Heart left ventricle (tissue), 16 donors: ENCODE measurements at regions not wholly inside any gene's neighbourhood (a gene's known extent, or its start where the extent isn't known, plus 50 kb on each side); places are given as distances from the start of the nearest gene placed in this dataset.
A peak's percentile ranks its signal among the peaks of the same experiment; 100 is the strongest.

Experiments used
- ATAC-seq, 4 donors: fragments of 200-7000 bp; cut with Tn5 transposase; one replicate each; pipeline ENCODE4 v1.9.1; 2020 to 2022; ENCODE audit warnings: moderate library complexity in 4 of 4, mild to moderate bottlenecking in 3 of 4, moderate number of reproducible peaks in 1 of 4
- DNase-seq, 5 donors: peaks; one replicate each; pipeline ENCODE4 v3.0.0-alpha.2; 2020
- H3K27ac ChIP-seq, 12 donors: fragments of 200-600 bp; sonication (generic) in 4 of 12; one replicate each; pipeline versions ENCODE4 v1.5.0 to v1.8.0; 2016 to 2022; ENCODE audit warnings: mild to moderate bottlenecking in 2 of 12
- H3K27me3 ChIP-seq, 9 donors: fragments of 200-600 bp; sonication (generic) in 2 of 9; one replicate each; pipeline versions ENCODE4 v1.5.1 to v1.8.0; 2016 to 2022; ENCODE audit warnings: mild to moderate bottlenecking in 3 of 9
- H3K36me3 ChIP-seq, 9 donors: fragments of 200-600 bp; sonication (generic) in 2 of 9; one replicate each; pipeline versions ENCODE4 v1.5.0 to v1.8.0; 2018 to 2022; ENCODE audit warnings: mild to moderate bottlenecking in 2 of 9
- H3K4me1 ChIP-seq, 12 donors: fragments of 200-600 bp; sonication (generic) in 4 of 12; one replicate each; pipeline versions ENCODE4 v1.5.0 to v1.8.0; 2016 to 2022; ENCODE audit warnings: mild to moderate bottlenecking in 3 of 12
- H3K4me3 ChIP-seq, 12 donors: fragments of 200-600 bp; sonication (generic) in 4 of 12; one replicate each; pipeline versions ENCODE4 v1.5.0 to v1.8.0; 2017 to 2022; ENCODE audit warnings: mild to moderate bottlenecking in 9 of 12, moderate library complexity in 4 of 12
- H3K9me3 ChIP-seq, 12 donors: fragments of 200-600 bp; sonication (generic) in 4 of 12; one replicate each; pipeline versions ENCODE4 v1.5.0 to v1.8.0; 2016 to 2022; ENCODE audit warnings: mild to moderate bottlenecking in 1 of 12
- POLR2A ChIP-seq, 2 donors: fragments of 450-650 bp; IDR thresholded peaks; one replicate each; pipeline ENCODE4 v1.6.1; 2017; ENCODE audit warnings: antibody characterized with exemption in 2 of 2, mild to moderate bottlenecking in 2 of 2, moderate library complexity in 2 of 2
- WGBS, 4 donors: extraction: QIAGEN DNeasy Blood & Tissue Kit in 2 of 4; methylation state at CpG; one replicate each; pipeline versions ENCODE4 v1.1.5 to v1.1.7; 2013 to 2018; 5-methylcytosine and 5-hydroxymethylcytosine counted together
- intact Hi-C, 10 donors: fragments of 100-400 bp; cut with DNase I; formaldehyde crosslinking; loops; one replicate each; pipeline versions ENCODE4 v1.11.1 to v1.14.2; 2022
- TF ChIP-seq, protein P1 (sequence below), 12 donors: fragments of 200-600 bp; sonication (generic) in 4 of 12; IDR thresholded peaks; one replicate each; pipeline versions ENCODE4 v1.5.0 to v1.8.0; 2018 to 2022; ENCODE audit warnings: antibody characterized with exemption in 12 of 12, mild to moderate bottlenecking in 5 of 12
- donor health status: ischemic (EF 13 %, LVEDD 7.1; RV severe dilation, severe dysfunction).
- donor health status: healthy with polysubstance abuse.
- donor health status: DM: no; HTN: yes; CAD: no.
- donor health status: DM: no; HTN: no; CAD: no.
- donor health status: ischemic (EF 25% LVEDD 6.9; RV normal size, moderate dysfunction).
- donor health status: ischemic (EF 25% LVEDD 5.7; RV mildly dilated, moderate dysfunction).
- donor health status: healthy.
- donor health status: DM: yes; HTN: yes; CAD: no.
- donor health status: ischemic (EF 35%, LVEDD 5.7; RV mildly dilated, moderate dysfunction).
- donor health status: nonischemic (EF 11% LVEDD 7.7; RV severe dilation, severe dysfunction).
- donor health status: DM: yes; HTN: yes; CAD: no.
- donor health status: PGD.
- donor health status: ischemic (EF 29% LVEDD 5.4; RV normal size, mild dysfunction).
- donor health status: nonischemic (EF 23%, LVEDD 6.1; RV moderate dilation, normal function).

DNA sequence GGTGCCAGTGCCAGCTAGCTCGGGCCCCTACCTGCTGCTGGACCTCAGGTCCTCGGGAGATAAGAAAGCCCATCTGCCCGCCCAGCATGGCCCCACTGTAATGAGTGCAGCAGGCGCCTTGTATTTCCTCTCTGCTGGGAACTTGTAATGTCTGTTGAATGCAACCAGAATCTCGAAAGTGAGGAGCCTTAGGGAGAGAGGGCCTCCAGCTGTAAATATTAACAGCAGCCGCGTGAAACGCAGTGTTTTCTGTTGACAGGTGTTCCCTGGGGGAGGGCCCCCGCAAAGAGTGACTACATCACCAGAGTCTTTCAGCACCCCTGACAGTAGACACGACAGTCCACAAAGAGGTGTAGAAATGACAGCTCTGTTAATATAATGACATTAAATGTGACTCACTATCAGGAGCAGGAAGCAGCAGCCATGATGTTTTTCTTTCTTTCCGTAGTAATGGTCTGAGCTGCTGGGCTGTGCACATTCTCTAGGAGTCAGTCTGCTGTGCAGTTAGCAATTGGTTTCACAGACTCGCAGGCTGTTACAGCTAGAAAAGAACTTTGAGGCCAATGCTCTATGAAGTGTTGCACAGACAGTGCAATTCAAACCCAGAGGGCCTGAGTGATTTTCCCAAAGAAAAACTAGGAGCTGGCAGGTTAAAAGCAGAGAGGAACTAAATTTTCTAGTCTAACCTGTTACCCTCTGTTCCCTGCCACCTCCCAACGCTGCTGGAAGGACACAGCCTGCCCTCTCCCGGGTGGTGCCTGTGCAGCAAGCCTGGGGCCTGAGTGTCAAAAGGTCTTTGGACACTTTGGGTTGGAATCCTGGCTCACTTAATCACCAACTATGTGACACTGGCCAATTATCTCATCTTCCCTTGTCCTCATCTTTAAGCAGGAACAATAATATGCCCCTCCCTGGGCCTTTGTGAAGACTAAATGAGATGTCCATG is 58.6 kb upstream of the WASF3 start:
- intact Hi-C loops, result loop anchor here in 2 of 10 donors (5.0 kb wide), 2 partner anchors 198 to 247 kb away; partner anchors contain the start of gene CDK8 (in 1 of the 2)
- WGBS, 4 donors, result 37 to 45% (median 39%) methylated on average over 13 to 14 of the region's 14 CpGs
- DNase-seq (no peak), ATAC-seq (peak in 3 of 4 donors; percentile 12 to 51 (median 27))
- Histone ChIP-seq H3K9me3 (no peaks in the 10 kb centered on the region), H3K27ac (peak overlapping the region in 2 of 12 donors; percentile 13 to 15), H3K4me1 (peaks cover 0 to 11% (median 0%) of the 10 kb centered on the region in 12 donors), H3K4me3 (no peak overlapping the region), H3K36me3 (no peaks in the 10 kb centered on the region), H3K27me3 (peaks cover 0 to 5% (median 0%) of the 10 kb centered on the region in 9 donors)
- no peak for TF ChIP-seq POLR2A (IDR thresholded peaks at IDR 0.05)
- TF ChIP-seq, protein P1, sequence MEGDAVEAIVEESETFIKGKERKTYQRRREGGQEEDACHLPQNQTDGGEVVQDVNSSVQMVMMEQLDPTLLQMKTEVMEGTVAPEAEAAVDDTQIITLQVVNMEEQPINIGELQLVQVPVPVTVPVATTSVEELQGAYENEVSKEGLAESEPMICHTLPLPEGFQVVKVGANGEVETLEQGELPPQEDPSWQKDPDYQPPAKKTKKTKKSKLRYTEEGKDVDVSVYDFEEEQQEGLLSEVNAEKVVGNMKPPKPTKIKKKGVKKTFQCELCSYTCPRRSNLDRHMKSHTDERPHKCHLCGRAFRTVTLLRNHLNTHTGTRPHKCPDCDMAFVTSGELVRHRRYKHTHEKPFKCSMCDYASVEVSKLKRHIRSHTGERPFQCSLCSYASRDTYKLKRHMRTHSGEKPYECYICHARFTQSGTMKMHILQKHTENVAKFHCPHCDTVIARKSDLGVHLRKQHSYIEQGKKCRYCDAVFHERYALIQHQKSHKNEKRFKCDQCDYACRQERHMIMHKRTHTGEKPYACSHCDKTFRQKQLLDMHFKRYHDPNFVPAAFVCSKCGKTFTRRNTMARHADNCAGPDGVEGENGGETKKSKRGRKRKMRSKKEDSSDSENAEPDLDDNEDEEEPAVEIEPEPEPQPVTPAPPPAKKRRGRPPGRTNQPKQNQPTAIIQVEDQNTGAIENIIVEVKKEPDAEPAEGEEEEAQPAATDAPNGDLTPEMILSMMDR (IDR thresholded peaks at IDR 0.05), result peak in 1 of 12 donors; percentile 3

DNA sequence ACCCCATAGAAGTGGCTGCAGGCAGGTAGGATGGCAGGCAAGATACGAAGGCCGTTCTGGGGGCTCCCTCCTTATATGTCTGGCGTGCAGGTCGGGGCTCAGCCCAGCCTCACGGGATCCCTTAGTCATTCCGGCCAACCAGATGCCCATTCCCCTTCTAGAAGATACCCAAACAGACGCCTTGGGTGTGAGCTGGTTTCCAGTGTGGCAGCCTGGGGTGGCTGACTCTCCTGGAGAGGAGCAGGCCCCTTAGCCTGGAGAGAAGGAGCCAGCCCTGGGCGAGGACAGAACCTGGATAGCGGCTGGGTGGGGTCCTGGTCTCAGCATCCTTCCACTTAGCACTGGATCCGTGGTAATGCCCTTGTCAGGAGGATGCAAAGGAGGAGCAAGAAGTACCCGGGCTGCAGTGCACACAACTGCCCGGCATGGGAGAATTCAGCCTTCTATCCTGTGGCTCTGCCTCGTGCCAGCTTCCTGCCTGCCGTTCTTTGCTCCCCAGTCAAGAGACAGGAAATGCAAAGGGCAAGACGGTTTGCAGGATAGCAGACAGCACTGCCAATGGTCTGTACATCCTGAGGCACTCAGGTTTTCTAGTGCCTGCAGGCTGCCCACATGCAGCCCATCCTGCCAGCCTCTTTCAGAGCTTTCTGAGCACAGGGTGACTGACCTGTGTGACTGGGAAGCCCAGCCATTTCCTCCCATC is 56.7 kb upstream of the WASF3 start:
- DNase-seq (no peak), ATAC-seq (no peak)
- Histone ChIP-seq H3K4me3 (no peak overlapping the region), H3K27ac (no peak overlapping the region), H3K4me1 (peaks cover 0 to 11% (median 0%) of the 10 kb centered on the region in 12 donors), H3K36me3 (no peaks in the 10 kb centered on the region), H3K9me3 (no peaks in the 10 kb centered on the region), H3K27me3 (peaks cover 0 to 5% (median 0%) of the 10 kb centered on the region in 9 donors)
- no peak for TF ChIP-seq POLR2A (IDR thresholded peaks at IDR 0.05)
- TF ChIP-seq, protein P1 (IDR thresholded peaks at IDR 0.05), result no peak
- intact Hi-C loops, result no loop called here
- WGBS, 4 donors, result 75 to 80% (median 77%) methylated on average over 12 to 15 of the region's 15 CpGs

DNA sequence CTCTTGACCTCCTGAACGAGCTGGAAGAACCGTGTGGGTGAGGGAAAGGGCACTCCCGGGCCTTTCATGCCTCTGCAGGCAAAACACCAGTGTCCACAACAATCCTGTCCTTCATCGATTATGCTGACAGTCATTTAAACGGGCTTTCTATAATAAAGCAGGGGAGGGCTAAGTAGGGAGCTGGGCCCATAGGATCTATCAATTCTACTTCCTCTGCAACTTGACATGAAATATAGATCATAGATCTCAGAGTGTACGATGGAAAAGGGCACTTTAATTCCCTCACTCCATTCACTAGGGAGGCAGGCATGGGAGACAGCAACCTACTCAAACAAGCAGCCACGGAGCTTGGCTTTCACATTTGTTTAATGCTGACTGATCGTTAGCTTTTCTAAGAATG is 55.8 kb upstream of the WASF3 start:
- Histone ChIP-seq H3K4me1 (peaks cover 0 to 5% (median 0%) of the 10 kb centered on the region in 12 donors), H3K27me3 (peaks cover 0 to 5% (median 0%) of the 10 kb centered on the region in 9 donors), H3K36me3 (no peaks in the 10 kb centered on the region), H3K27ac (no peak overlapping the region), H3K4me3 (no peak overlapping the region), H3K9me3 (no peaks in the 10 kb centered on the region)
- DNase-seq (no peak), ATAC-seq (no peak)
- intact Hi-C loops, result no loop called here
- TF ChIP-seq POLR2A (IDR thresholded peaks at IDR 0.05), result no peak
- TF ChIP-seq, protein P1 (IDR thresholded peaks at IDR 0.05), result no peak
- 66 to 72% (median 68%) methylated on average over 8 of the region's 8 CpGs for WGBS, 4 donors

DNA sequence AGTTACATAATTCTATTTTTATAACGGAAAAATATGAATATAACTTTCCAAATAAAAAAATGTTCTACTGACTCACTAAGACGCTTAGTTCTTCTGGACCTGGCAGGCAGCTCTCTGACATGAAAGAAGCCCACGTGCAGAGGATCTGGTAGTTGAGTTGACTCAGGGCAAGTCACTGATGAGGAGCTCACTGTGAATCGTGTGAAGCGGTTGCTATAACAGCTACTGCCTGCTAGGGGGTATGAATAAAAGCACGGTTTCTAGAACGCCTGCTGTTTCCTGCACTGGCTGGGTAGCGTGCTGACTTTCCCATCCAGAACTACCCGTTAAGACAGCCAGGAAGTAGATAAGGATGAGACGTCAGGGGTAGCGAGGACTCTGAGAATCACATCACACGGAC is 54.7 kb upstream of the WASF3 start:
- peak; percentile 43 to 76 (median 64) for ATAC-seq
- no peaks in the 10 kb centered on the region for H3K36me3 ChIP-seq
- TF ChIP-seq, protein P1 (IDR thresholded peaks at IDR 0.05), result peak in 1 of 12 donors; percentile 10
- TF ChIP-seq POLR2A (IDR thresholded peaks at IDR 0.05), result no peak
- intact Hi-C loops, result no loop called here
- H3K4me1 ChIP-seq, result no peaks in the 10 kb centered on the region
- WGBS, 4 donors, result 11 to 25% (median 18%) methylated on average over 12 of the region's 12 CpGs
- peak in 2 of 5 donors; percentile 27 to 40 for DNase-seq
- no peak overlapping the region for H3K4me3 ChIP-seq
- H3K27ac ChIP-seq, result no peak overlapping the region
- peaks cover 0 to 5% (median 0%) of the 10 kb centered on the region in 9 donors for H3K27me3 ChIP-seq
- no peaks in the 10 kb centered on the region for H3K9me3 ChIP-seq
